ENCODE measurements at regions not wholly inside any gene's neighbourhood (a gene's known extent, or its start where the extent isn't known, plus 50 kb on each side); places are given as distances from the start of the nearest gene placed in this dataset.

DNA sequence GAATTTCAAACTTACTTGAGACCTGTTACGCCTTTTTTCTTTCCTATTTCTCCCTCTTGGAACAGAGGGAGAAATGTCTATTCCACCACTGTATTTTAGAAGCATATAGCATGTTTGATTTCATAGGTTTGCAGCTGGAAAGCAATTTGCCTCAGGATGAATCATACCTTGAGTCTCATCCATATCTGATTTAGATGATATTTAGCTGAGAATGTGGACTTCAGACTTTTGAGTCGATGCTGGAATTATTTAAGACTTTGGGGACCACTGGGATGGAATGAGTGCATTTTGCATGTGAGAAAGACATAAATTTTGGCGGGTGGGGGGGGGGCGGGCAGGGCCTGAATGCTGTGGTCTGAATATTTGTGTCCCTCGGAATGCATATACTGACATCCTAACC lies 67.3 kb upstream of the FOXN2 start:
- no peaks in the 10 kb centered on the region for H3K27me3 ChIP-seq (replicated peaks; ENCODE audit: insufficient read depth)
- intact Hi-C loops (cut with DNase I) = no loop called here
- WGBS = 90% methylated on average over 5 of the region's 5 CpGs
- no peak for DNase-seq (ENCODE audit: low spot score)
- H3K4me1 ChIP-seq (replicated peaks) = peaks cover 4% of the 10 kb centered on the region
- TF ChIP-seq POLR2A (IDR thresholded peaks at IDR 0.05) = no peak
- TF ChIP-seq, protein P1, sequence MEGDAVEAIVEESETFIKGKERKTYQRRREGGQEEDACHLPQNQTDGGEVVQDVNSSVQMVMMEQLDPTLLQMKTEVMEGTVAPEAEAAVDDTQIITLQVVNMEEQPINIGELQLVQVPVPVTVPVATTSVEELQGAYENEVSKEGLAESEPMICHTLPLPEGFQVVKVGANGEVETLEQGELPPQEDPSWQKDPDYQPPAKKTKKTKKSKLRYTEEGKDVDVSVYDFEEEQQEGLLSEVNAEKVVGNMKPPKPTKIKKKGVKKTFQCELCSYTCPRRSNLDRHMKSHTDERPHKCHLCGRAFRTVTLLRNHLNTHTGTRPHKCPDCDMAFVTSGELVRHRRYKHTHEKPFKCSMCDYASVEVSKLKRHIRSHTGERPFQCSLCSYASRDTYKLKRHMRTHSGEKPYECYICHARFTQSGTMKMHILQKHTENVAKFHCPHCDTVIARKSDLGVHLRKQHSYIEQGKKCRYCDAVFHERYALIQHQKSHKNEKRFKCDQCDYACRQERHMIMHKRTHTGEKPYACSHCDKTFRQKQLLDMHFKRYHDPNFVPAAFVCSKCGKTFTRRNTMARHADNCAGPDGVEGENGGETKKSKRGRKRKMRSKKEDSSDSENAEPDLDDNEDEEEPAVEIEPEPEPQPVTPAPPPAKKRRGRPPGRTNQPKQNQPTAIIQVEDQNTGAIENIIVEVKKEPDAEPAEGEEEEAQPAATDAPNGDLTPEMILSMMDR (IDR thresholded peaks at IDR 0.05) = no peak
- no peak for TF ChIP-seq POLR2AphosphoS5 (IDR thresholded peaks at IDR 0.05)
- no peaks in the 10 kb centered on the region for H3K9me3 ChIP-seq
- H3K27ac ChIP-seq = no peak overlapping the region
- no peaks in the 10 kb centered on the region for H3K36me3 ChIP-seq
- H3K4me3 ChIP-seq = no peak overlapping the region

DNA sequence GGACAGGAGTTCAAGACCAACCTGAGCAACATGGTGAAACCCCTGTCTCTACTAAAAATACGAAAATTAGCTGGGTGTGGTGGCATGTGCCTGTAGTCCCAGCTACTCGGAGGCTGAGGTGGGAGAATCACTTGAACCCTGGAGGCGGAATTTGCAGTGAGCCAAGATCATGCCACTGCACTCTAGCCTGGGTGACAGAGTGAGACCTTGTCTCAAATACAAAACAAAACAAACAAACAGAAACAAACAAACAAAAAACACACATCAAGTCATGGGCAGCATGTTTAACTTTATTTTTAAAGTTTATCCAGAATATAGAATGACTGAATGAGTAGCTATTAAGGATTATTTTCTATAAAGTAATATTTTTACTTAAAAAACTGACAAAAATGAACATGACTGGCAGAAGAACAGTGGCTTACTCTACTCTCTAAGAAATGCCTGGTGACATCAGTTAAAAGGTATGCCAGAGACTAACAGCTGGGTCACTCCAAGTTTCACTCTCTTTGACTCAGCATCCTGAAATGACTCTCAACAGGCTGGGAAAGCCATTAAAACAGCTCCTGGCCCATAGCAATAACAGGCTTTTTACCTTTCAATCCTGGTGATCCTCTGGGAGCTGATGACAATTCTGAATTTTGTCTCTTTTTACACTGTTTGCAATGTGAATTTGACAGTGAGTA lies 66.1 kb upstream of the FOXN2 start:
- Histone ChIP-seq H3K27me3 (replicated peaks; ENCODE audit: insufficient read depth) (no peaks in the 10 kb centered on the region), H3K4me3 (no peak overlapping the region), H3K36me3 (no peaks in the 10 kb centered on the region), H3K4me1 (replicated peaks) (peaks cover 4% of the 10 kb centered on the region), H3K9me3 (no peaks in the 10 kb centered on the region), H3K27ac (no peak overlapping the region)
- TF ChIP-seq POLR2A (IDR thresholded peaks at IDR 0.05) (no peak), POLR2AphosphoS5 (IDR thresholded peaks at IDR 0.05) (no peak)
- TF ChIP-seq, protein P1 (IDR thresholded peaks at IDR 0.05) = no peak
- WGBS = 89% methylated on average over 3 of the region's 3 CpGs
- intact Hi-C loops (cut with DNase I) = no loop called here
- no peak for DNase-seq (ENCODE audit: low spot score)

DNA sequence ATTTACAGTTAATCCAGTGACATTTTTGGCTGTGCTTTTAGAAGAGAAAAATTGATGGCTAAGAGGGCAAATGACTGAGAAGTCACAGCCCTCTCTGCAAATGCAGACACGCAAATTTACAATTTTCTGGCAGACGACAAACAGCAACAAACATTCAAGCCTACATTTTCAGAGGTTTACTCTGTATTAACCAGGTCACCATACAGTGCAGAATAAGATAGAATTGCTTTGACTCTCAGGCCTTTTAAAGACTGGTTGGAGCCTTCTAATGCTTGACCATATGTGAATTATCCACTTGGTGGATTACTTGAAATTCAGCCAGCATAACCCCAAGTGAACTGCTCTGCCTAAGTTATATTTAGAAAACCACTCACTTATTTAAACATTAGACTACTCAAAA lies 65.5 kb upstream of the FOXN2 start:
- TF ChIP-seq, protein P1 (IDR thresholded peaks at IDR 0.05) = no peak
- TF ChIP-seq POLR2A (IDR thresholded peaks at IDR 0.05) (no peak), POLR2AphosphoS5 (IDR thresholded peaks at IDR 0.05) (no peak)
- Histone ChIP-seq H3K4me3 (no peak overlapping the region), H3K27ac (no peak overlapping the region), H3K27me3 (replicated peaks; ENCODE audit: insufficient read depth) (no peaks in the 10 kb centered on the region), H3K36me3 (no peaks in the 10 kb centered on the region), H3K9me3 (no peaks in the 10 kb centered on the region), H3K4me1 (replicated peaks) (peaks cover 4% of the 10 kb centered on the region)
- intact Hi-C loops (cut with DNase I) = no loop called here
- no peak for DNase-seq (ENCODE audit: low spot score)
- 39% methylated on average over 2 of the region's 2 CpGs for WGBS

DNA sequence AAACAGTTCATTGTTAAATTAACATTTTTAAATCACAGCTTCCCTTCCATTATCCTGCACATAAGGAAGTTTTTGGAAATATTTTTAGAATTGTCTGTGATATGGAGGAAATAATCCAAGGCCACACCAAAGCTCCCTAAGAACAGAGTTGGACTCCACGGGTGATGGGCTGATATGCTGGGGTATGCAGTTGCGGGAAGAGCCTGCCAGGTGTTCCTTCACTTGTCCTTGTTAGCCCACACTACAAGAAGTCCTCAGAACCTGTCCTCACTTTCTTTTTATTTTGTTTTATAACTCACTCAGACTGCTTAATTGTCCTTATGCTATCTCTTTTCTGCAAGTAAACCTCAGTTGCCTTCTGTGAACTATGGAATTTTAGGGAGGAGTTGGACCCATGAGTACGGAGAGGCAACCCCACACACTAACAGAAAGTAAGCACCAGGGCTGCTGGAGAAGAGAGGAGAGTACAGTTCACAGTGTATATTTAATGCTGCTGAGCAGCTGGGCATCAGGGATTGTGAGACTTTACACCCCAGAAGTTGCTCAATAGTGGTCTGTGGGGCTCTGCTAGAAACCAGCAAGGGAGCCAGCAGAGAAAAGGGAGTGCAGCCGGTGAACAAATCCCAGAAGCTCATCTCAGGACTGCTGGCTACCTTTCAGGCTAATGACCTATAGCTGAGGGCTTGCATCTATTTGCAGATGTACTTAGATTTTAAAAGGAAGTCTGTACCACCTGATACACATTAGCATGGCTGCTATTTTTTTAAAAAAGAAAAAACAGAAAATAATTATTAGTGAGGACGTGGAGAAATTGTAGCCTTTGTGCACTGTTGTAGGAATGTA lies 64.6 kb upstream of the FOXN2 start:
- Histone ChIP-seq H3K4me1 (replicated peaks) (peaks cover 4% of the 10 kb centered on the region), H3K4me3 (no peak overlapping the region), H3K36me3 (no peaks in the 10 kb centered on the region), H3K9me3 (no peaks in the 10 kb centered on the region), H3K27me3 (replicated peaks; ENCODE audit: insufficient read depth) (no peaks in the 10 kb centered on the region), H3K27ac (no peak overlapping the region)
- 52% methylated on average over 5 of the region's 5 CpGs for WGBS
- TF ChIP-seq POLR2A (IDR thresholded peaks at IDR 0.05) = no peak
- TF ChIP-seq POLR2AphosphoS5 (IDR thresholded peaks at IDR 0.05) = no peak
- TF ChIP-seq, protein P1 (IDR thresholded peaks at IDR 0.05) = no peak
- intact Hi-C loops (cut with DNase I) = no loop called here
- DNase-seq (ENCODE audit: low spot score) = no peak

Data from prostate gland (tissue), 2 donors.